22Rv1 (cell line): ENCODE measurements at regions not wholly inside any gene's neighbourhood (a gene's known extent, or its start where the extent isn't known, plus 50 kb on each side); places are given as distances from the start of the nearest gene placed in this dataset.

Experiments
- H3K27ac ChIP-seq: fragments of 450-650 bp; 2 replicates; pipeline ENCODE4 v1.5.1; 2017
- ZFX ChIP-seq: fragments of 450-650 bp; IDR thresholded peaks from 2 replicates; pipeline ENCODE4 v1.6.1; 2017; ENCODE audit warnings: antibody characterized with exemption, borderline replicate concordance
- TF ChIP-seq, protein P1 (sequence below): fragments of 450-650 bp; IDR thresholded peaks from 2 replicates; pipeline ENCODE4 v1.5.1; 2017; ENCODE audit warnings: mild to moderate bottlenecking

DNA sequence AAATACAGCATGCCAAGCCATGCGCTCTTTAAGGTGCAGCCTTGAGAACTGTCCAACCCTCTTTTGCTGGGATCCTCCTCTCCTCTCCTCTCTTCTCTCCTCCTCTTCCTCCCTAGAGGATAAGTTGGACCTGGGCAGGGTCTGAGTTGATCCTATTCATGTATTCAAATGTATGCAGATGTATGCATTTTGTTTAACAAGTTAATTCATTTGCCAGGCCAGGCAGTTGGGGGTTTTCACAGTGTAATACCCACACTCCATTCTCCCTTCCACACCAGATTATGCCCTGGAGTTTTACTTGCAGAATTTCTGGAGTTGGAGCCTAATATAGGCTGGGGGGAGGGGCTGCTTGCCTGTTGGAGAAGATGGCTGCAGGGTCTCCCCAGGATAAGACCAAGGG is 226.2 kb upstream of the SDK2 start:
- TF ChIP-seq ZFX = no peak
- TF ChIP-seq, protein P1, sequence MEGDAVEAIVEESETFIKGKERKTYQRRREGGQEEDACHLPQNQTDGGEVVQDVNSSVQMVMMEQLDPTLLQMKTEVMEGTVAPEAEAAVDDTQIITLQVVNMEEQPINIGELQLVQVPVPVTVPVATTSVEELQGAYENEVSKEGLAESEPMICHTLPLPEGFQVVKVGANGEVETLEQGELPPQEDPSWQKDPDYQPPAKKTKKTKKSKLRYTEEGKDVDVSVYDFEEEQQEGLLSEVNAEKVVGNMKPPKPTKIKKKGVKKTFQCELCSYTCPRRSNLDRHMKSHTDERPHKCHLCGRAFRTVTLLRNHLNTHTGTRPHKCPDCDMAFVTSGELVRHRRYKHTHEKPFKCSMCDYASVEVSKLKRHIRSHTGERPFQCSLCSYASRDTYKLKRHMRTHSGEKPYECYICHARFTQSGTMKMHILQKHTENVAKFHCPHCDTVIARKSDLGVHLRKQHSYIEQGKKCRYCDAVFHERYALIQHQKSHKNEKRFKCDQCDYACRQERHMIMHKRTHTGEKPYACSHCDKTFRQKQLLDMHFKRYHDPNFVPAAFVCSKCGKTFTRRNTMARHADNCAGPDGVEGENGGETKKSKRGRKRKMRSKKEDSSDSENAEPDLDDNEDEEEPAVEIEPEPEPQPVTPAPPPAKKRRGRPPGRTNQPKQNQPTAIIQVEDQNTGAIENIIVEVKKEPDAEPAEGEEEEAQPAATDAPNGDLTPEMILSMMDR = no peak
- no peak overlapping the region for H3K27ac ChIP-seq

DNA sequence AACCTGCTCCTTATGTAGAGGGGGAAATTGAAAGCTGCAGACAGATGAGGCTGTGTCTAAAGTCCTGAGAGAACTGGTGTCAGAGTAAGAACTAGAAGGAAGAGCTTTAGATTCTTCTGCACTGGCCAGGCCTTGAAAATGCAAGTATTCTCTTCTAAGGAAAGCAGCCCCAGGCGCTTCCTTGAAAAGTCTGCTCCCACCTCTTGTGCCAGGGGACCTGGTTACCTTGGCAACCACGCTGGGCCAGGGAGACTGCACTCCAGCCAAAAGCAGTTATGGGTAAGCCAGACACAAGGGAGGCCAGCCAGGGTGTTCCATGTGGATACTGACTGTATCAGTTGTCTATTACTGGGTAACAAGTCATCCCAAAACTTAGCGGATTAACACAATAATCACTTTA is 228.6 kb upstream of the SDK2 start:
- no peak for TF ChIP-seq ZFX
- TF ChIP-seq, protein P1 = no peak

GRCh38 chr17:73874008-73874720 is 229.9 kb upstream of the SDK2 start:
- no peak overlapping the region for H3K27ac ChIP-seq
- no peak for TF ChIP-seq ZFX
- TF ChIP-seq, protein P1 = no peak

More for the DNA sequence above, 228.6 kb upstream of the SDK2 start:
- no peak overlapping the region for H3K27ac ChIP-seq

- TF ChIP-seq, protein P1 = no peak
- TF ChIP-seq ZFX = no peak
- no peak overlapping the region for H3K27ac ChIP-seq
Observed at GRCh38 chr17:73875346-73875745, 231.1 kb upstream of the SDK2 start.

- TF ChIP-seq, protein P1 = no peak
- no peak for TF ChIP-seq ZFX
- no peak overlapping the region for H3K27ac ChIP-seq
Observed at GRCh38 chr17:73877962-73878361, 233.7 kb upstream of the SDK2 start.

DNA sequence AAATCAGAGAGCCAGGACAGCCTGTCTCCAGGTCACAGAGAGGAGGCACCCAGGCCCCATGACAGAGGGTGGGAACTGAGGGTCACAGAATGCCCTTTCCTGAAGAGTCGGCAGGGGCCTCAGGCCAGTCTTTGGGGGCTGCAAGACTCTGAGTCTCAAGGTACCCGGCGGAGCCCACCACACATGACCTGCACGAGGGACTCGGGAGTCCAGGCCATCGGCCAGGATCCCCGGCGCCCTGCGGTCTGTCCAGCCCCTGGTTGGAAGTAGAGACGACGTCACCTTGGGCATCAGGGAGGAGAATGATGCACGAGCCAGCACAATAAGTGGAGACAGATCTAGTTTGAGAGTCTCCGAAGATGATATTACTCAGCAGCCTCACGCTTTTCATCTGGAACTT is 234.7 kb upstream of the SDK2 start:
- TF ChIP-seq, protein P1 = no peak
- TF ChIP-seq ZFX = no peak
- no peak overlapping the region for H3K27ac ChIP-seq

DNA sequence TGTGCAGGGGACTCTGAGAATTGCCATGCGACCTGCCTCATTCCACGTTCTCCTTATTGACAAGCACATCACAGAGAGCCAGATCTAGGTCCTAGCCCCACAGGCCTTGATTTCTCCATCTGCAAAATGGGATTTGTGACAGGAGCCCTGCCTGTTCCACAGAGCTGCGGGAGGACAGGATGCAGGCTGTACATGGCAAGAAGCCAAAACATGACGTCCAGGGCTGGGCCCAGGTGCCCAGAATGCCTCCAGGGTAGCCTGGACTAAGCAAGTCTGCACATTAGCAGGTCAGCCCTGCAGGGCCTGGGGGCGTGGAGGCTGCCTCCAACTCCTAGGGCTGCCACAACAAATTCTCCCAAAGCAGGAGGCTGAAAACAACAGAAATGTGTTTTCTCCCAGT is 235.7 kb upstream of the SDK2 start:
- TF ChIP-seq, protein P1 = no peak
- TF ChIP-seq ZFX = no peak
- H3K27ac ChIP-seq = no peak overlapping the region
